HepG2 (cell line): ENCODE measurements at regions not wholly inside any gene's neighbourhood (a gene's known extent, or its start where the extent isn't known, plus 50 kb on each side); places are given as distances from the start of the nearest gene placed in this dataset.
A peak's percentile ranks its signal among the peaks of the same experiment; 100 is the strongest.

Experiments
- ATF7-NPFF ChIP-seq: sonication (generic); formaldehyde crosslinking; IDR thresholded peaks from 2 replicates; pipeline ENCODE4 v1.8.1; 2023; ENCODE audit warnings: mild to moderate bottlenecking, low read depth, missing genetic modification reagents, moderate library complexity
- CBX1 ChIP-seq: IDR thresholded peaks from one replicate; pipeline ENCODE4 v1.6.1; 2016; ENCODE audit warnings: antibody characterized with exemption, low read depth
- FOXA1 ChIP-seq, 2 experiments: fragments of 450-650 bp in 1 of 2; sonication (generic) in 1 of 2; formaldehyde crosslinking in 1 of 2; IDR thresholded peaks; 2 replicates each; pipeline versions ENCODE4 v1.4.0 to v1.6.1; 2016 to 2020; ENCODE audit warnings: missing genetic modification reagents in 1 of 2
- MTA3 ChIP-seq: sonication (generic); formaldehyde crosslinking; IDR thresholded peaks from 2 replicates; pipeline ENCODE4 v1.4.0; 2020; ENCODE audit warnings: missing genetic modification reagents
- MTF2 ChIP-seq: sonication (generic); formaldehyde crosslinking; IDR thresholded peaks from 2 replicates; pipeline ENCODE4 v1.5.0; 2020; ENCODE audit warnings: missing genetic modification reagents, borderline replicate concordance
- PHF21A ChIP-seq: sonication (generic); formaldehyde crosslinking; IDR thresholded peaks from 2 replicates; pipeline ENCODE4 v1.5.0; 2020; ENCODE audit warnings: mild to moderate bottlenecking, missing genetic modification reagents
- REL ChIP-seq: sonication (generic); formaldehyde crosslinking; conservative IDR thresholded peaks from 2 replicates; pipeline ENCODE4 v1.8.0; 2022; ENCODE audit warnings: mild to moderate bottlenecking, missing genetic modification reagents, moderate library complexity
- SYNCRIP ChIP-seq: fragments of 200-400 bp; formaldehyde crosslinking; IDR thresholded peaks from 2 replicates; pipeline ENCODE4 v1.6.1; 2018; ENCODE audit warnings: mild to moderate bottlenecking, low read depth, low read length; ENCODE audit not compliant: insufficient read depth
- ZFP62 ChIP-seq: sonication (generic); formaldehyde crosslinking; IDR thresholded peaks from 2 replicates; pipeline ENCODE4 v1.4.0; 2020; ENCODE audit warnings: missing genetic modification reagents
- ZNF10 ChIP-seq: sonication (generic); formaldehyde crosslinking; IDR thresholded peaks from 2 replicates; pipeline ENCODE4 v1.4.0; 2020; ENCODE audit warnings: mild to moderate bottlenecking, low read depth, missing genetic modification reagents, borderline replicate concordance
- ZNF558 ChIP-seq: sonication (generic); formaldehyde crosslinking; IDR thresholded peaks from 2 replicates; pipeline ENCODE4 v1.9.0; 2022; ENCODE audit warnings: mild to moderate bottlenecking, missing genetic modification reagents, borderline replicate concordance
- ZNF629 ChIP-seq: sonication (generic); formaldehyde crosslinking; conservative IDR thresholded peaks from 2 replicates; pipeline ENCODE4 v1.5.0; 2020; ENCODE audit warnings: missing genetic modification reagents
- ZNF792 ChIP-seq: IDR thresholded peaks from 2 replicates; pipeline ENCODE4 v1.6.1; 2016
- TF ChIP-seq, protein P1 (sequence below), 2 experiments: fragments of 450-650 bp in 1 of 2; sonication (generic) in 1 of 2; formaldehyde crosslinking in 1 of 2; IDR thresholded peaks; 2 replicates each; pipeline versions ENCODE4 v1.6.1 to v1.8.0; 2016 to 2022; ENCODE audit warnings: antibody characterized with exemption in 1 of 2, mild to moderate bottlenecking in 1 of 2, missing genetic modification reagents in 1 of 2
- TF ChIP-seq, protein P2 (sequence below), 2 experiments: IDR thresholded peaks; 2 replicates each; pipeline ENCODE4 v1.6.1; 2011 to 2012; ENCODE audit warnings: low read length in 2 of 2, borderline replicate concordance in 1 of 2, low read depth in 1 of 2, mild to moderate bottlenecking in 1 of 2, moderate library complexity in 1 of 2

DNA sequence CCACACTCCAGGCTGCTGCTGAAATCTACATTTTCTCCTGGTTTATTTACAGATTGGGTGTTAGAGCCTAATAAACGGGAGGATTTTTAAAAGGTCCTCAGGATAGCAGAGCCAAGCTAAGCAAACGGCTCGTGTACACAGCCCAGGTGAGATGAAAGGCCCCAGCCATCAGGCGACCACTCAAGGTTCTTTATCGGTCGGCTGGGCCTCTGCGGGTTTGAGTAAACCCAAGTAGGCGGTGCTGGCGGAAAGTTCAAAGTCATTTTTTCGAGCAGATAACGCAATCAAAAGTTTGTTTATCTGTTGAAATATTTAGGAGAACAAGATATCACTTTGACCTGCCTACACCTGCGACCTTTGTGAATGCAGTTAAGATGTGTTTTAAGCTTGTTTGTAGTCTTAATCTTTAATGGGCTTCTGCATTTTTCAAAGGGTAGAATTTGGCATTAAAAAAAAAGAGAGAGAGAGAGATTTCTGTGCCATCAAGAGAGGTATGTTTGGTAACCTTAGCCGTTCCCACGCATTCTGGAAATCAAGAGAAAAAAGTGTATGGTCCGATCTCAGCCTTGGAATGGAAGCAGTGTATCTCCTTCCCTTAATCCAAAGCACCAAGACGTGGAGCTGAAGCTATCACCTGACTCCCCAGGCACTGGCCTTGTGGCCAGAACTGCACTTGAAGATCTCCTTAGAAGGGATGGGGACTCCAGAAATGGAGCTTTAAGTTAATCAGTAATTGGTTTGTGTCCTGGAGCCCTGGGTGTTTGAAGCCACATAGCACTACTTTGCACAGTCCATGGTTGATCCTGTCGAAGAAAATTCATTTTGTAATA is 301.7 kb upstream of the IRX5 start (continued):
- TF ChIP-seq FOXA1 (IDR thresholded peaks at IDR 0.05) (0 out of 2 replicates have a peak, but pooled peaks have one; percentile 29), FOXA1 (CRISPR knock-in tag; IDR thresholded peaks at IDR 0.05) (peak; percentile 98), ATF7-NPFF (CRISPR knock-in tag) (peak; percentile 34; the same call in 1 of the 2 replicates), MTF2 (CRISPR knock-in tag) (no peak), ZNF792 (CRISPR knock-in tag) (no peak), SYNCRIP (no peak), ZNF629 (CRISPR knock-in tag) (0 out of 2 replicates have a peak, but pooled peaks have one; percentile 20), REL (CRISPR knock-in tag) (no peak), CBX1 (no peak), ZFP62 (no peak), ZNF558 (CRISPR knock-in tag) (no peak; the same call in 1 of the 2 replicates), MTA3 (no peak), ZNF10 (no peak), PHF21A (peak; percentile 91)
- TF ChIP-seq, protein P1, sequence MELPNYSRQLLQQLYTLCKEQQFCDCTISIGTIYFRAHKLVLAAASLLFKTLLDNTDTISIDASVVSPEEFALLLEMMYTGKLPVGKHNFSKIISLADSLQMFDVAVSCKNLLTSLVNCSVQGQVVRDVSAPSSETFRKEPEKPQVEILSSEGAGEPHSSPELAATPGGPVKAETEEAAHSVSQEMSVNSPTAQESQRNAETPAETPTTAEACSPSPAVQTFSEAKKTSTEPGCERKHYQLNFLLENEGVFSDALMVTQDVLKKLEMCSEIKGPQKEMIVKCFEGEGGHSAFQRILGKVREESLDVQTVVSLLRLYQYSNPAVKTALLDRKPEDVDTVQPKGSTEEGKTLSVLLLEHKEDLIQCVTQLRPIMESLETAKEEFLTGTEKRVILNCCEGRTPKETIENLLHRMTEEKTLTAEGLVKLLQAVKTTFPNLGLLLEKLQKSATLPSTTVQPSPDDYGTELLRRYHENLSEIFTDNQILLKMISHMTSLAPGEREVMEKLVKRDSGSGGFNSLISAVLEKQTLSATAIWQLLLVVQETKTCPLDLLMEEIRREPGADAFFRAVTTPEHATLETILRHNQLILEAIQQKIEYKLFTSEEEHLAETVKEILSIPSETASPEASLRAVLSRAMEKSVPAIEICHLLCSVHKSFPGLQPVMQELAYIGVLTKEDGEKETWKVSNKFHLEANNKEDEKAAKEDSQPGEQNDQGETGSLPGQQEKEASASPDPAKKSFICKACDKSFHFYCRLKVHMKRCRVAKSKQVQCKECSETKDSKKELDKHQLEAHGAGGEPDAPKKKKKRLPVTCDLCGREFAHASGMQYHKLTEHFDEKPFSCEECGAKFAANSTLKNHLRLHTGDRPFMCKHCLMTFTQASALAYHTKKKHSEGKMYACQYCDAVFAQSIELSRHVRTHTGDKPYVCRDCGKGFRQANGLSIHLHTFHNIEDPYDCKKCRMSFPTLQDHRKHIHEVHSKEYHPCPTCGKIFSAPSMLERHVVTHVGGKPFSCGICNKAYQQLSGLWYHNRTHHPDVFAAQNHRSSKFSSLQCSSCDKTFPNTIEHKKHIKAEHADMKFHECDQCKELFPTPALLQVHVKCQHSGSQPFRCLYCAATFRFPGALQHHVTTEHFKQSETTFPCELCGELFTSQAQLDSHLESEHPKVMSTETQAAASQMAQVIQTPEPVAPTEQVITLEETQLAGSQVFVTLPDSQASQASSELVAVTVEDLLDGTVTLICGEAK (IDR thresholded peaks at IDR 0.05), result no peak
- TF ChIP-seq, protein P1 (CRISPR knock-in tag; IDR thresholded peaks at IDR 0.05), result no peak; the same call in 1 of the 2 replicates
- TF ChIP-seq, protein P2, sequence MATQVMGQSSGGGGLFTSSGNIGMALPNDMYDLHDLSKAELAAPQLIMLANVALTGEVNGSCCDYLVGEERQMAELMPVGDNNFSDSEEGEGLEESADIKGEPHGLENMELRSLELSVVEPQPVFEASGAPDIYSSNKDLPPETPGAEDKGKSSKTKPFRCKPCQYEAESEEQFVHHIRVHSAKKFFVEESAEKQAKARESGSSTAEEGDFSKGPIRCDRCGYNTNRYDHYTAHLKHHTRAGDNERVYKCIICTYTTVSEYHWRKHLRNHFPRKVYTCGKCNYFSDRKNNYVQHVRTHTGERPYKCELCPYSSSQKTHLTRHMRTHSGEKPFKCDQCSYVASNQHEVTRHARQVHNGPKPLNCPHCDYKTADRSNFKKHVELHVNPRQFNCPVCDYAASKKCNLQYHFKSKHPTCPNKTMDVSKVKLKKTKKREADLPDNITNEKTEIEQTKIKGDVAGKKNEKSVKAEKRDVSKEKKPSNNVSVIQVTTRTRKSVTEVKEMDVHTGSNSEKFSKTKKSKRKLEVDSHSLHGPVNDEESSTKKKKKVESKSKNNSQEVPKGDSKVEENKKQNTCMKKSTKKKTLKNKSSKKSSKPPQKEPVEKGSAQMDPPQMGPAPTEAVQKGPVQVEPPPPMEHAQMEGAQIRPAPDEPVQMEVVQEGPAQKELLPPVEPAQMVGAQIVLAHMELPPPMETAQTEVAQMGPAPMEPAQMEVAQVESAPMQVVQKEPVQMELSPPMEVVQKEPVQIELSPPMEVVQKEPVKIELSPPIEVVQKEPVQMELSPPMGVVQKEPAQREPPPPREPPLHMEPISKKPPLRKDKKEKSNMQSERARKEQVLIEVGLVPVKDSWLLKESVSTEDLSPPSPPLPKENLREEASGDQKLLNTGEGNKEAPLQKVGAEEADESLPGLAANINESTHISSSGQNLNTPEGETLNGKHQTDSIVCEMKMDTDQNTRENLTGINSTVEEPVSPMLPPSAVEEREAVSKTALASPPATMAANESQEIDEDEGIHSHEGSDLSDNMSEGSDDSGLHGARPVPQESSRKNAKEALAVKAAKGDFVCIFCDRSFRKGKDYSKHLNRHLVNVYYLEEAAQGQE (IDR thresholded peaks at IDR 0.05; ENCODE audit: borderline replicate concordance in 1 of 2, low read depth in 1 of 2, low read length in 2 of 2), result peak in 1 of 2 experiments; percentile 85; a peak in 2 of 4 replicates
